ENCODE measurements at regions not wholly inside any gene's neighbourhood (a gene's known extent, or its start where the extent isn't known, plus 50 kb on each side); places are given as distances from the start of the nearest gene placed in this dataset.

DNA sequence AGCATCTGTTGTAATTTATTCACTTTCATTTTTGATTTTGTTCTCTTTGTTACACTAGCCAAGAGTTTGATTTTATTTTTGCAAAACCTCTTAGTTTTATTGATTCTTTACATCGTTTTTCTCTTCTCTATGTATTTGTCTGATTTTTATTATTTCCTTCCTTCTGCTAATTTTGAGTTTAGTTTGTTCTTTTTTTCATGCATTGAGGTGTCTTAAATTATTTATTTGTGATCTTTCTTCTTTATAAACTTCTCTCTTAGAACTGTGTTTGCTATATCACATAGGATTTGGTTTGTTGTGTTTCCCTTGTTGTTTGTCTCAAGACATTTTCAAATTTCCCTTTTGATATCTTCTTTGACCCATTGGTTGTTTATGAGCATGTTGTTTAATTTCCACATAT is 51.7 kb upstream of the NFKBIA start:
- intact Hi-C loops (cut with micrococcal nuclease; ENCODE audit: unreplicated experiment) (no loop called here), in situ Hi-C loops (cut with HindIII; ENCODE audit: low pct_unique_long_range_greater_than_20kb, low sequenced_read_pairs) (no loop called here)
- Histone ChIP-seq H3K4me3 (ENCODE audit: low read depth in 2 of 2, low read length in 2 of 2) (no peak overlapping the region), H3K36me3 (ENCODE audit: control insufficient read depth, insufficient read depth, low read length) (no peaks in the 10 kb centered on the region), H3K27me3 (ENCODE audit: control insufficient read depth, insufficient read depth, low read length) (no peaks in the 10 kb centered on the region), H3K9me3 (ENCODE audit: control insufficient read depth, insufficient read depth, low read depth, low read length) (no peaks in the 10 kb centered on the region), H3K4me1 (ENCODE audit: control insufficient read depth, insufficient read depth, low read length) (no peaks in the 10 kb centered on the region), H3K27ac (ENCODE audit: low read length) (no peak overlapping the region)
- no peak for DNase-seq (ENCODE audit: low read depth, low spot score)
- ATAC-seq, result no peak
- TF ChIP-seq POLR2AphosphoS5 (IDR thresholded peaks at IDR 0.05; ENCODE audit: low read depth, low read length), result no peak
- no peak for TF ChIP-seq SIN3A (IDR thresholded peaks at IDR 0.05; ENCODE audit: borderline replicate concordance, insufficient read depth, low read depth, low read length)
- no peak for TF ChIP-seq TCF7L2 (IDR thresholded peaks at IDR 0.05; ENCODE audit: low read depth, low read length)
- TF ChIP-seq, protein P1, sequence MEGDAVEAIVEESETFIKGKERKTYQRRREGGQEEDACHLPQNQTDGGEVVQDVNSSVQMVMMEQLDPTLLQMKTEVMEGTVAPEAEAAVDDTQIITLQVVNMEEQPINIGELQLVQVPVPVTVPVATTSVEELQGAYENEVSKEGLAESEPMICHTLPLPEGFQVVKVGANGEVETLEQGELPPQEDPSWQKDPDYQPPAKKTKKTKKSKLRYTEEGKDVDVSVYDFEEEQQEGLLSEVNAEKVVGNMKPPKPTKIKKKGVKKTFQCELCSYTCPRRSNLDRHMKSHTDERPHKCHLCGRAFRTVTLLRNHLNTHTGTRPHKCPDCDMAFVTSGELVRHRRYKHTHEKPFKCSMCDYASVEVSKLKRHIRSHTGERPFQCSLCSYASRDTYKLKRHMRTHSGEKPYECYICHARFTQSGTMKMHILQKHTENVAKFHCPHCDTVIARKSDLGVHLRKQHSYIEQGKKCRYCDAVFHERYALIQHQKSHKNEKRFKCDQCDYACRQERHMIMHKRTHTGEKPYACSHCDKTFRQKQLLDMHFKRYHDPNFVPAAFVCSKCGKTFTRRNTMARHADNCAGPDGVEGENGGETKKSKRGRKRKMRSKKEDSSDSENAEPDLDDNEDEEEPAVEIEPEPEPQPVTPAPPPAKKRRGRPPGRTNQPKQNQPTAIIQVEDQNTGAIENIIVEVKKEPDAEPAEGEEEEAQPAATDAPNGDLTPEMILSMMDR (IDR thresholded peaks at IDR 0.05), result no peak
- TF ChIP-seq, protein P2, sequence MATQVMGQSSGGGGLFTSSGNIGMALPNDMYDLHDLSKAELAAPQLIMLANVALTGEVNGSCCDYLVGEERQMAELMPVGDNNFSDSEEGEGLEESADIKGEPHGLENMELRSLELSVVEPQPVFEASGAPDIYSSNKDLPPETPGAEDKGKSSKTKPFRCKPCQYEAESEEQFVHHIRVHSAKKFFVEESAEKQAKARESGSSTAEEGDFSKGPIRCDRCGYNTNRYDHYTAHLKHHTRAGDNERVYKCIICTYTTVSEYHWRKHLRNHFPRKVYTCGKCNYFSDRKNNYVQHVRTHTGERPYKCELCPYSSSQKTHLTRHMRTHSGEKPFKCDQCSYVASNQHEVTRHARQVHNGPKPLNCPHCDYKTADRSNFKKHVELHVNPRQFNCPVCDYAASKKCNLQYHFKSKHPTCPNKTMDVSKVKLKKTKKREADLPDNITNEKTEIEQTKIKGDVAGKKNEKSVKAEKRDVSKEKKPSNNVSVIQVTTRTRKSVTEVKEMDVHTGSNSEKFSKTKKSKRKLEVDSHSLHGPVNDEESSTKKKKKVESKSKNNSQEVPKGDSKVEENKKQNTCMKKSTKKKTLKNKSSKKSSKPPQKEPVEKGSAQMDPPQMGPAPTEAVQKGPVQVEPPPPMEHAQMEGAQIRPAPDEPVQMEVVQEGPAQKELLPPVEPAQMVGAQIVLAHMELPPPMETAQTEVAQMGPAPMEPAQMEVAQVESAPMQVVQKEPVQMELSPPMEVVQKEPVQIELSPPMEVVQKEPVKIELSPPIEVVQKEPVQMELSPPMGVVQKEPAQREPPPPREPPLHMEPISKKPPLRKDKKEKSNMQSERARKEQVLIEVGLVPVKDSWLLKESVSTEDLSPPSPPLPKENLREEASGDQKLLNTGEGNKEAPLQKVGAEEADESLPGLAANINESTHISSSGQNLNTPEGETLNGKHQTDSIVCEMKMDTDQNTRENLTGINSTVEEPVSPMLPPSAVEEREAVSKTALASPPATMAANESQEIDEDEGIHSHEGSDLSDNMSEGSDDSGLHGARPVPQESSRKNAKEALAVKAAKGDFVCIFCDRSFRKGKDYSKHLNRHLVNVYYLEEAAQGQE (IDR thresholded peaks at IDR 0.05; ENCODE audit: insufficient read depth in 1 of 2, low read depth in 2 of 2, low read length in 1 of 2), result no peak
- ChIA-PET CTCF (no interaction called here), POLR2A (no interaction called here)
- no TSS peak for BruUV-seq (replicated peaks)

DNA sequence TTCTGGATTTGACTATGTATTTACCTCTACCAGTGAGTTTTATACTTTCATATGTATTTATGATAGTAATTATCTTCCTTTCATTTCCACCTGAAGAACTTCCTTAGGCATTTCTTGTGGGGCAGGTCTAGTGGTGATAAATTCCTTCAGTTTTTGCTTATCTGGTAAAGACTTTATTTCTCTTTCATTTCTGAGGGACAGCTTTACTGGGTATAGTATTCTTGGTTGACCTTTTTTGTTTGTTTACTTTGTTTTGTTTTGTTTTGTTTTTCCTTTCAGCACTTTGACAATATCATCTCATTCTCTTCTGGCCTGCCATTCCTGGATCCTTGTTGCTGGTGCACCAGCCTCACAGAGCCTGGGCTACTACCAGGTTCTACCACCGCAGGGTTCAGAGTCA is 53.9 kb upstream of the NFKBIA start:
- ATAC-seq (no peak), DNase-seq (ENCODE audit: low read depth, low spot score) (no peak)
- H3K27me3 ChIP-seq (ENCODE audit: control insufficient read depth, insufficient read depth, low read length), result no peaks in the 10 kb centered on the region
- H3K9me3 ChIP-seq (ENCODE audit: control insufficient read depth, insufficient read depth, low read depth, low read length), result no peaks in the 10 kb centered on the region
- no peaks in the 10 kb centered on the region for H3K36me3 ChIP-seq (ENCODE audit: control insufficient read depth, insufficient read depth, low read length)
- H3K4me1 ChIP-seq (ENCODE audit: control insufficient read depth, insufficient read depth, low read length), result no peaks in the 10 kb centered on the region
- no TSS peak for BruUV-seq (replicated peaks)
- intact Hi-C loops (cut with micrococcal nuclease; ENCODE audit: unreplicated experiment), result no loop called here
- TF ChIP-seq SIN3A (IDR thresholded peaks at IDR 0.05; ENCODE audit: borderline replicate concordance, insufficient read depth, low read depth, low read length), result no peak
- TF ChIP-seq, protein P1 (IDR thresholded peaks at IDR 0.05), result no peak
- TF ChIP-seq, protein P2 (IDR thresholded peaks at IDR 0.05; ENCODE audit: insufficient read depth in 1 of 2, low read depth in 2 of 2, low read length in 1 of 2), result no peak
- no peak for TF ChIP-seq TCF7L2 (IDR thresholded peaks at IDR 0.05; ENCODE audit: low read depth, low read length)
- TF ChIP-seq POLR2AphosphoS5 (IDR thresholded peaks at IDR 0.05; ENCODE audit: low read depth, low read length), result no peak
- in situ Hi-C loops (cut with HindIII; ENCODE audit: low pct_unique_long_range_greater_than_20kb, low sequenced_read_pairs), result no loop called here
- ChIA-PET POLR2A (no interaction called here), CTCF (no interaction called here)
- no peak overlapping the region for H3K27ac ChIP-seq (ENCODE audit: low read length)
- H3K4me3 ChIP-seq (ENCODE audit: low read depth in 2 of 2, low read length in 2 of 2), result no peak overlapping the region
